Epidermal melanocyte (primary cell): ENCODE measurements at regions not wholly inside any gene's neighbourhood (a gene's known extent, or its start where the extent isn't known, plus 50 kb on each side); places are given as distances from the start of the nearest gene placed in this dataset.

ENCODE experiments used
- DNase-seq: peaks from one replicate; pipeline ENCODE4 v3.0.0; 2011; ENCODE audit warnings: low spot score; ENCODE audit not compliant: insufficient read length

GRCh38 chr17:79182176-79183042, 107.8 kb downstream of the ENGASE start:
- DNase-seq = no peak

GRCh38 chr17:79180358-79181005, 105.9 kb downstream of the ENGASE start:
- no peak for DNase-seq

GRCh38 chr17:79179334-79179733, 104.7 kb downstream of the ENGASE start:
- DNase-seq = no peak

GRCh38 chr17:79177877-79178276, 103.3 kb downstream of the ENGASE start:
- DNase-seq = no peak

- no peak for DNase-seq
These were observed 102.4 kb downstream of the ENGASE start for GRCh38 chr17:79176792-79177601.

GRCh38 chr17:79174905-79175856, 100.6 kb downstream of the ENGASE start:
- DNase-seq = no peak

GRCh38 chr17:79174193-79174765, 99.7 kb downstream of the ENGASE start:
- no peak for DNase-seq

GRCh38 chr17:79171188-79171587, 96.6 kb downstream of the ENGASE start:
- no peak for DNase-seq

GRCh38 chr17:79169861-79170260, 95.2 kb downstream of the ENGASE start:
- no peak for DNase-seq

GRCh38 chr17:79169366-79169765, 94.7 kb downstream of the ENGASE start:
- DNase-seq = no peak

GRCh38 chr17:79168486-79169055, 93.9 kb downstream of the ENGASE start:
- no peak for DNase-seq

- DNase-seq = no peak
These were observed 92.9 kb downstream of the ENGASE start for GRCh38 chr17:79167486-79167885.

GRCh38 chr17:79165756-79166473, 91.3 kb downstream of the ENGASE start:
- DNase-seq = no peak

GRCh38 chr17:79164913-79165695, 90.5 kb downstream of the ENGASE start:
- no peak for DNase-seq

GRCh38 chr17:79164408-79164807, 89.8 kb downstream of the ENGASE start:
- no peak for DNase-seq

GRCh38 chr17:79163071-79163470, 88.4 kb downstream of the ENGASE start:
- no peak for DNase-seq

GRCh38 chr17:79162012-79162963, 87.7 kb downstream of the ENGASE start:
- DNase-seq = no peak
